HCT116 (cell line): ENCODE measurements at regions not wholly inside any gene's neighbourhood (a gene's known extent, or its start where the extent isn't known, plus 50 kb on each side); places are given as distances from the start of the nearest gene placed in this dataset.

Experiments used
- ATAC-seq: fragments of 200-7000 bp; cut with Tn5 transposase; 2 replicates; pipeline ENCODE4 v1.9.1; 2020; ENCODE audit warnings: mild to moderate bottlenecking, moderate library complexity
- BruUV-seq: library from RNA; stranded (reverse); fragments of 400-500 nt; replicated peaks from 2 replicates; lab custom pipeline; 2021; lab: Mats Ljungman, UMichigan
- CTCF ChIA-PET: fragments of 300-600 bp; sonication (Branson Sonifier 250); formaldehyde crosslinking; loops from one replicate; lab custom pipeline; 2021; ENCODE audit warnings: antibody characterized with exemption; lab: Charles Lee
- POLR2A ChIA-PET: fragments of 300-600, 350-600 bp; sonication (Branson Sonifier 250); formaldehyde crosslinking; loops from one replicate; lab custom pipeline; 2021; ENCODE audit warnings: antibody characterized with exemption; lab: Charles Lee
- RAD21 ChIA-PET, 2 experiments: fragments of 300-600 bp; sonication (Branson Sonifier 250); formaldehyde crosslinking; loops; one replicate each; lab custom pipeline; 2023; ENCODE audit warnings: low total read pairs in 2 of 2; ENCODE audit not compliant: uncharacterized antibody in 2 of 2, unreplicated experiment in 2 of 2, low non-redundant PET in 1 of 2; lab: Charles Lee
- DNase-seq: peaks from one replicate; pipeline ENCODE4 v3.0.0-alpha.2; 2010; ENCODE audit warnings: low read depth, low spot score
- H2AFZ ChIP-seq: fragments of 200-600 bp; shearing (Covaris generic), sonication (generic); 2 replicates; pipeline ENCODE4 v1.6.1; 2017; ENCODE audit warnings: low read depth, mixed run types, mixed read lengths, antibody characterized with exemption, low read length; ENCODE audit not compliant: poor library complexity, severe bottlenecking
- H3K27ac ChIP-seq: 2 replicates; pipeline ENCODE4 v1.5.1; 2012; ENCODE audit warnings: low read depth, low read length
- H3K27me3 ChIP-seq: fragments of 200-600 bp; sonication (generic); 2 replicates; pipeline ENCODE4 v1.6.1; 2016; ENCODE audit warnings: mixed run types, low read length, mixed read lengths; ENCODE audit not compliant: insufficient read depth
- H3K36me3 ChIP-seq, 2 experiments: fragments of 200-500 bp in 1 of 2; fragments of 200-600 bp in 1 of 2; sonication (Bioruptor generic) in 1 of 2; sonication (generic) in 1 of 2; 2 replicates each; pipeline versions ENCODE4 v1.5.1 to v1.6.1; 2014 to 2016; ENCODE audit warnings: low read length in 2 of 2, inconsistent platforms in 1 of 2, mixed read lengths in 1 of 2, mixed run types in 1 of 2; ENCODE audit not compliant: insufficient read depth in 2 of 2, control insufficient read depth in 1 of 2
- H3K4me1 ChIP-seq, 2 experiments: fragments of 200-600 bp in 1 of 2; sonication (generic) in 1 of 2; 2 replicates each; pipeline versions ENCODE4 v1.5.1 to v1.6.1; 2012 to 2017; ENCODE audit warnings: low read length in 2 of 2, inconsistent platforms in 1 of 2, mild to moderate bottlenecking in 1 of 2, mixed read lengths in 1 of 2, mixed run types in 1 of 2, moderate library complexity in 1 of 2; ENCODE audit not compliant: insufficient read depth in 2 of 2, control insufficient read depth in 1 of 2
- H3K4me2 ChIP-seq: fragments of 200-600 bp; sonication (generic); 2 replicates; pipeline ENCODE4 v1.6.1; 2017; ENCODE audit warnings: mixed run types, low read length, mixed read lengths
- H3K4me3 ChIP-seq, 2 experiments: fragments of 200-600 bp in 1 of 2; sonication (generic) in 1 of 2; replicated peaks in 1 of 2; 2 replicates each; pipeline ENCODE4 v1.5.1; 2011 to 2016; ENCODE audit warnings: low read length in 2 of 2, control low read depth in 1 of 2, low read depth in 1 of 2, mild to moderate bottlenecking in 1 of 2, mixed read lengths in 1 of 2, mixed run types in 1 of 2
- H3K79me2 ChIP-seq: fragments of 200-600 bp; sonication (generic); 2 replicates; pipeline ENCODE4 v1.6.1; 2017; ENCODE audit warnings: mild to moderate bottlenecking, mixed run types, low read length, moderate library complexity, mixed read lengths; ENCODE audit not compliant: insufficient read depth
- H3K9ac ChIP-seq: fragments of 200-600 bp; sonication (generic); 2 replicates; pipeline ENCODE4 v1.6.1; 2016; ENCODE audit warnings: low read length, mixed read lengths
- H3K9me2 ChIP-seq: fragments of 200-600 bp; sonication (generic), shearing (Covaris generic); 2 replicates; pipeline ENCODE4 v1.6.1; 2017; ENCODE audit warnings: mixed run types, mild to moderate bottlenecking, moderate library complexity; ENCODE audit not compliant: insufficient read depth
- H3K9me3 ChIP-seq, 2 experiments: fragments of 200-500 bp in 1 of 2; fragments of 200-600 bp in 1 of 2; sonication (Bioruptor generic) in 1 of 2; sonication (generic) in 1 of 2; 2 replicates each; pipeline ENCODE4 v1.6.1; 2014 to 2017; ENCODE audit warnings: low read length in 2 of 2, mixed read lengths in 2 of 2, inconsistent platforms in 1 of 2, low read depth in 1 of 2, mild to moderate bottlenecking in 1 of 2, mixed run types in 1 of 2, moderate library complexity in 1 of 2; ENCODE audit not compliant: control insufficient read depth in 1 of 2, insufficient read depth in 1 of 2
- H4K20me1 ChIP-seq: fragments of 200-600 bp; sonication (generic), shearing (Covaris generic); 2 replicates; pipeline ENCODE4 v1.6.1; 2017; ENCODE audit warnings: mixed run types, mild to moderate bottlenecking, moderate library complexity; ENCODE audit not compliant: insufficient read depth
- CBX3 ChIP-seq: IDR thresholded peaks from 2 replicates; pipeline ENCODE4 v1.6.1; 2012; ENCODE audit warnings: low read depth
- CEBPB ChIP-seq: IDR thresholded peaks from 2 replicates; pipeline ENCODE4 v1.6.1; 2012; ENCODE audit warnings: low read depth
- ELF1 ChIP-seq: IDR thresholded peaks from 2 replicates; pipeline ENCODE4 v1.6.1; 2012; ENCODE audit warnings: low read depth, borderline replicate concordance
- EZH2phosphoT487 ChIP-seq: fragments of 200-600 bp; IDR thresholded peaks from 2 replicates; pipeline ENCODE4 v1.6.1; 2018; ENCODE audit warnings: antibody characterized with exemption, borderline replicate concordance
- FOSL1 ChIP-seq: IDR thresholded peaks from 2 replicates; pipeline ENCODE4 v1.6.1; 2012; ENCODE audit warnings: low read depth
- POLR2A ChIP-seq: IDR thresholded peaks from 2 replicates; pipeline ENCODE4 v1.7.0; 2011; ENCODE audit warnings: borderline replicate concordance; ENCODE audit not compliant: insufficient read depth, insufficient read length; ENCODE audit errors: extremely low read depth
- RAD21 ChIP-seq: IDR thresholded peaks from 2 replicates; pipeline ENCODE4 v1.6.1; 2012; ENCODE audit warnings: low read depth, mild to moderate bottlenecking
- SP1 ChIP-seq: IDR thresholded peaks from 2 replicates; pipeline ENCODE4 v1.6.1; 2012; ENCODE audit warnings: low read depth
- TCF7L2 ChIP-seq: IDR thresholded peaks from 2 replicates; pipeline ENCODE4 v1.7.0; 2011; ENCODE audit warnings: borderline replicate concordance, inconsistent platforms; ENCODE audit not compliant: insufficient read depth, insufficient read length; ENCODE audit errors: extremely low read depth
- YY1 ChIP-seq: IDR thresholded peaks from 2 replicates; pipeline ENCODE4 v1.6.1; 2011; ENCODE audit warnings: low read length, low read depth, moderate library complexity, mild to moderate bottlenecking; ENCODE audit not compliant: insufficient replicate concordance; ENCODE audit errors: extremely low read depth
- ZNF274 ChIP-seq: fragments of 200-500 bp; sonication (Bioruptor generic); IDR thresholded peaks from 2 replicates; pipeline ENCODE4 v1.6.1; 2014; ENCODE audit warnings: mild to moderate bottlenecking, low read depth, low read length, inconsistent platforms
- intact Hi-C: fragments of 100-400 bp; cut with micrococcal nuclease; formaldehyde crosslinking; loops from 2 replicates; pipeline ENCODE4 v1.10.0; 2022
- TF ChIP-seq, protein P1 (sequence below): IDR thresholded peaks from 2 replicates; pipeline ENCODE4 v1.6.1; 2012
- TF ChIP-seq, protein P2 (sequence below), 3 experiments: fragments of 200-600 bp in 1 of 3; sonication (generic) in 1 of 3; IDR thresholded peaks in 2 of 3; conservative IDR thresholded peaks in 1 of 3; 2 replicates each; pipeline ENCODE4 v1.5.1; 2012 to 2017; ENCODE audit warnings: low read depth in 2 of 3, low read length in 2 of 3, antibody characterized with exemption in 1 of 3, borderline replicate concordance in 1 of 3, control low read depth in 1 of 3, mild to moderate bottlenecking in 1 of 3, mixed read lengths in 1 of 3, mixed run types in 1 of 3, moderate library complexity in 1 of 3; ENCODE audit not compliant: insufficient read depth in 1 of 3
- TF ChIP-seq, protein P3 (sequence below): IDR thresholded peaks from 2 replicates; pipeline ENCODE4 v1.6.1; 2012; ENCODE audit warnings: low read depth

DNA sequence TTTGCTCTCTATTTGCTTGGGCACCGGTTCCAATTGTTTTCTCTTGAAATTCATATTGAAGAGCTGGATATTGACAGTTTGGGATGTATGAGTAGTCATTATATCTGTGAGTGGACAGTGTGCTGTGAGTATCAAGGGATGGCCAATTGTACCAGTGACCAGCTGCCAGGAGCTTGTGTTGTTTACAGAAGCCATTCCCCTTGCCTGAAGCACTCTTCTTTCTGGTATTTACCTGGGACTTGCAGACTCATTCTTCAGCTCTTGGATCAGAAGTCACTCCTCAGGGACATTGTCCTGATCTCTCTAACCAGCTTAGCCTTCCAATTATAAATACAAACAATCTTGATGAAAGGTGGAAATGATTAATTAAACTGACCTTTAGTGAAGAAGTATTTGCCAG, 438.3 kb upstream of the LRATD1 start:
- intact Hi-C loops: no loop called here
- ATAC-seq: no peak
- peaks cover 11 to 35% of the 10 kb centered on the region in 2 experiments; a peak in 3 of 4 replicates for H3K9me3 ChIP-seq
- no peaks in the 10 kb centered on the region for H3K4me1 ChIP-seq
- TF ChIP-seq ZNF274 (no peak), CEBPB (no peak), FOSL1 (no peak)
- TF ChIP-seq, protein P1, sequence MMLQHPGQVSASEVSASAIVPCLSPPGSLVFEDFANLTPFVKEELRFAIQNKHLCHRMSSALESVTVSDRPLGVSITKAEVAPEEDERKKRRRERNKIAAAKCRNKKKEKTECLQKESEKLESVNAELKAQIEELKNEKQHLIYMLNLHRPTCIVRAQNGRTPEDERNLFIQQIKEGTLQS: no peak
- TF ChIP-seq, all 23 proteins: peak for 0
- Histone ChIP-seq H3K9me2 (no peaks in the 10 kb centered on the region), H3K9ac (no peak overlapping the region), H3K4me3 (no peak overlapping the region), H3K79me2 (no peaks in the 10 kb centered on the region), H2AFZ (no peak overlapping the region), H3K27ac (no peak overlapping the region), H3K27me3 (no peaks in the 10 kb centered on the region), H3K4me2 (no peak overlapping the region), H3K36me3 (no peaks in the 10 kb centered on the region), H4K20me1 (no peaks in the 10 kb centered on the region)
- CTCF ChIA-PET: no interaction called here
- POLR2A ChIA-PET: no interaction called here
- no TSS peak for BruUV-seq
- RAD21 ChIA-PET: no interaction called here
- no peak for DNase-seq

DNA sequence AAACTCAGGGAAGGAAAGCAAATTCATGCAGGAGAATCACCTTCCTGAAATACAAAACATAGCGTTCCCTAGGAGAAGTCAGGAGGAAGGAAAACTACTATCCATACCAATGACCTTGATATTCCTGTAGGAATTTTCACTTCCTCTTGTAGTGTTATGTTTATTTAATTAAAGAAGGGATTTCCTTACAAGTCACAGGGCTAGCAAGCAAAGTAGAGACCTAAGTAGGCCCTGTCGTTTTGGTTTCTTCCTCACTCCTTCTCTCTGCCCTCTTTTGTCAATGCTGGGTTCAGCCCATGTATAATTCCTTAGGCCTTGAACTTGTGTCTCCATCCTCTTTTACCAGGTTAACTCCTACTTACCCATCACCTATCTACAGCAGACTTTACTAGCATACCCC, 435.2 kb upstream of the LRATD1 start:
- CTCF ChIA-PET: no interaction called here
- Histone ChIP-seq H3K9me2 (no peaks in the 10 kb centered on the region), H3K79me2 (no peaks in the 10 kb centered on the region), H3K4me2 (no peak overlapping the region), H4K20me1 (no peaks in the 10 kb centered on the region), H2AFZ (no peak overlapping the region), H3K4me1 (no peaks in the 10 kb centered on the region), H3K4me3 (no peak overlapping the region), H3K27ac (no peak overlapping the region), H3K27me3 (no peaks in the 10 kb centered on the region), H3K9ac (no peak overlapping the region), H3K9me3 (peaks cover 16 to 22% of the 10 kb centered on the region in 2 experiments; a peak in 3 of 4 replicates), H3K36me3 (no peaks in the 10 kb centered on the region)
- ATAC-seq (no peak), DNase-seq (no peak)
- no TSS peak for BruUV-seq
- RAD21 ChIA-PET: no interaction called here
- intact Hi-C loops: no loop called here
- POLR2A ChIA-PET: no interaction called here
- no peak for TF ChIP-seq TCF7L2
- no peak for TF ChIP-seq EZH2phosphoT487
- TF ChIP-seq SP1: no peak
- TF ChIP-seq, protein P2, sequence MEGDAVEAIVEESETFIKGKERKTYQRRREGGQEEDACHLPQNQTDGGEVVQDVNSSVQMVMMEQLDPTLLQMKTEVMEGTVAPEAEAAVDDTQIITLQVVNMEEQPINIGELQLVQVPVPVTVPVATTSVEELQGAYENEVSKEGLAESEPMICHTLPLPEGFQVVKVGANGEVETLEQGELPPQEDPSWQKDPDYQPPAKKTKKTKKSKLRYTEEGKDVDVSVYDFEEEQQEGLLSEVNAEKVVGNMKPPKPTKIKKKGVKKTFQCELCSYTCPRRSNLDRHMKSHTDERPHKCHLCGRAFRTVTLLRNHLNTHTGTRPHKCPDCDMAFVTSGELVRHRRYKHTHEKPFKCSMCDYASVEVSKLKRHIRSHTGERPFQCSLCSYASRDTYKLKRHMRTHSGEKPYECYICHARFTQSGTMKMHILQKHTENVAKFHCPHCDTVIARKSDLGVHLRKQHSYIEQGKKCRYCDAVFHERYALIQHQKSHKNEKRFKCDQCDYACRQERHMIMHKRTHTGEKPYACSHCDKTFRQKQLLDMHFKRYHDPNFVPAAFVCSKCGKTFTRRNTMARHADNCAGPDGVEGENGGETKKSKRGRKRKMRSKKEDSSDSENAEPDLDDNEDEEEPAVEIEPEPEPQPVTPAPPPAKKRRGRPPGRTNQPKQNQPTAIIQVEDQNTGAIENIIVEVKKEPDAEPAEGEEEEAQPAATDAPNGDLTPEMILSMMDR (IDR thresholded peaks at IDR 0.05 in 2 of 3, conservative IDR thresholded peaks at IDR 0.05 in 1 of 3; ENCODE audit: borderline replicate concordance in 1 of 3, insufficient read depth in 1 of 3, low read depth in 2 of 3, low read length in 2 of 3): no peak
- no peak for TF ChIP-seq ELF1
- TF ChIP-seq, protein P3, sequence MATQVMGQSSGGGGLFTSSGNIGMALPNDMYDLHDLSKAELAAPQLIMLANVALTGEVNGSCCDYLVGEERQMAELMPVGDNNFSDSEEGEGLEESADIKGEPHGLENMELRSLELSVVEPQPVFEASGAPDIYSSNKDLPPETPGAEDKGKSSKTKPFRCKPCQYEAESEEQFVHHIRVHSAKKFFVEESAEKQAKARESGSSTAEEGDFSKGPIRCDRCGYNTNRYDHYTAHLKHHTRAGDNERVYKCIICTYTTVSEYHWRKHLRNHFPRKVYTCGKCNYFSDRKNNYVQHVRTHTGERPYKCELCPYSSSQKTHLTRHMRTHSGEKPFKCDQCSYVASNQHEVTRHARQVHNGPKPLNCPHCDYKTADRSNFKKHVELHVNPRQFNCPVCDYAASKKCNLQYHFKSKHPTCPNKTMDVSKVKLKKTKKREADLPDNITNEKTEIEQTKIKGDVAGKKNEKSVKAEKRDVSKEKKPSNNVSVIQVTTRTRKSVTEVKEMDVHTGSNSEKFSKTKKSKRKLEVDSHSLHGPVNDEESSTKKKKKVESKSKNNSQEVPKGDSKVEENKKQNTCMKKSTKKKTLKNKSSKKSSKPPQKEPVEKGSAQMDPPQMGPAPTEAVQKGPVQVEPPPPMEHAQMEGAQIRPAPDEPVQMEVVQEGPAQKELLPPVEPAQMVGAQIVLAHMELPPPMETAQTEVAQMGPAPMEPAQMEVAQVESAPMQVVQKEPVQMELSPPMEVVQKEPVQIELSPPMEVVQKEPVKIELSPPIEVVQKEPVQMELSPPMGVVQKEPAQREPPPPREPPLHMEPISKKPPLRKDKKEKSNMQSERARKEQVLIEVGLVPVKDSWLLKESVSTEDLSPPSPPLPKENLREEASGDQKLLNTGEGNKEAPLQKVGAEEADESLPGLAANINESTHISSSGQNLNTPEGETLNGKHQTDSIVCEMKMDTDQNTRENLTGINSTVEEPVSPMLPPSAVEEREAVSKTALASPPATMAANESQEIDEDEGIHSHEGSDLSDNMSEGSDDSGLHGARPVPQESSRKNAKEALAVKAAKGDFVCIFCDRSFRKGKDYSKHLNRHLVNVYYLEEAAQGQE: no peak
- TF ChIP-seq, protein P1: no peak
- TF ChIP-seq POLR2A: no peak
- TF ChIP-seq YY1: no peak
- TF ChIP-seq FOSL1: no peak
- TF ChIP-seq CBX3: no peak
- no peak for TF ChIP-seq RAD21
